Progenitor cell of endocrine pancreas (in vitro differentiated cells): ENCODE measurements at regions not wholly inside any gene's neighbourhood (a gene's known extent, or its start where the extent isn't known, plus 50 kb on each side); places are given as distances from the start of the nearest gene placed in this dataset.

Experiments used
- DNase-seq: peaks from one replicate; pipeline ENCODE4 v3.0.0; 2021; ENCODE audit warnings: low spot score; ENCODE audit not compliant: unreplicated experiment
- H3K27ac Mint-ChIP-seq: 2 replicates; pipeline ENCODE4 v1.8.0; 2021; ENCODE audit warnings: mild to moderate bottlenecking, moderate library complexity, mixed read lengths
- H3K27me3 Mint-ChIP-seq: 2 replicates; pipeline ENCODE4 v1.8.0; 2021; ENCODE audit warnings: mixed read lengths
- H3K36me3 Mint-ChIP-seq: 2 replicates; pipeline ENCODE4 v1.8.0; 2022; ENCODE audit warnings: mixed read lengths; ENCODE audit not compliant: insufficient read depth
- H3K4me1 Mint-ChIP-seq: 2 replicates; pipeline ENCODE4 v1.8.0; 2021; ENCODE audit warnings: low read depth, mixed read lengths
- H3K4me3 Mint-ChIP-seq: 2 replicates; pipeline ENCODE4 v1.8.0; 2021; ENCODE audit warnings: low read depth, mild to moderate bottlenecking, moderate library complexity, mixed read lengths
- H3K9me3 Mint-ChIP-seq: 2 replicates; pipeline ENCODE4 v1.8.0; 2021; ENCODE audit warnings: low read depth, mixed read lengths
- CTCF ChIP-seq: fragments of 200-600 bp; sonication (generic); IDR thresholded peaks from one replicate; pipeline ENCODE4 v1.5.0; 2021; ENCODE audit warnings: antibody characterized with exemption, mild to moderate bottlenecking; ENCODE audit not compliant: unreplicated experiment

DNA sequence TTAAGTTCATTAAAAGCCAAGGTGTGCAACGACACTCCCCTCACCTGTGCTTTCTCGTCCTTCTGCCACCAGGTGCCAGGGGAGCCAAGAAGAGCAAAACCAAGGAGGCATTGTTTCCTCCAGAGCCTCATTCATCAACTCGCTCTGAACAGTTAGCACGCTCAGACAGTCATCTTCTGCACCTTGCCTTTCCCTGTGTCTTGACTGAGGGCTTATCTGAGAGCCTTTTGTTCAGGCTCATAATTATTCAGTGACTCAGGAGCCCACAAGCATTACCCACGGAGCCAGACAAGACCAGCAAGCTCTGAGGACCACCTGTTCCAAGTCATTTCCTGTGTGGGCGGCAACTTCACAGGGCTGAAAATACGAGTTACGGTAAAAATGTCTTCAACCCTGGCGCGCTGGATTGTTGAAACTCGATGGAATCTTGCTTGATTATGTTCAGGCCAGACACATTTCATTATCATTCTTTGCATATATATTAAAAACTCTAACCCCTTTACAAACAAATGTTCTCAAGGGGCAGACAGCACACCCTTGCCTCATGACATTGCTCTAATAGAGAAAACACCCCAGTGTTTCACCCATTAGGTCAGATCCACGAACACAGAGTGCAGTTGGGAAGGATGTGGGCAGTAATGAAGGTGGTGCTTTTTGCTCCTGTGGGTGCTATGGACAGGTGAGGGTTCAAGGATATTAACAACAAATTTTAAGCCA is 89.7 kb upstream of the RUNX1 start:
- Mint-ChIP-seq H3K36me3 (no peaks in the 10 kb centered on the region), H3K4me3 (no peak overlapping the region), H3K27ac (no peak overlapping the region), H3K27me3 (no peaks in the 10 kb centered on the region), H3K9me3 (no peaks in the 10 kb centered on the region), H3K4me1 (peaks cover 24% of the 10 kb centered on the region)
- no peak for TF ChIP-seq CTCF
- no peak for DNase-seq

- Mint-ChIP-seq H3K4me3 (no peak overlapping the region), H3K36me3 (no peaks in the 10 kb centered on the region), H3K9me3 (no peaks in the 10 kb centered on the region), H3K27ac (peak overlapping the region; percentile 93), H3K4me1 (peaks cover 24% of the 10 kb centered on the region), H3K27me3 (no peaks in the 10 kb centered on the region)
- DNase-seq = no peak
- TF ChIP-seq CTCF = no peak
Observed at GRCh38 chr21:35136586-35137219, 87.6 kb upstream of the RUNX1 start.

DNA sequence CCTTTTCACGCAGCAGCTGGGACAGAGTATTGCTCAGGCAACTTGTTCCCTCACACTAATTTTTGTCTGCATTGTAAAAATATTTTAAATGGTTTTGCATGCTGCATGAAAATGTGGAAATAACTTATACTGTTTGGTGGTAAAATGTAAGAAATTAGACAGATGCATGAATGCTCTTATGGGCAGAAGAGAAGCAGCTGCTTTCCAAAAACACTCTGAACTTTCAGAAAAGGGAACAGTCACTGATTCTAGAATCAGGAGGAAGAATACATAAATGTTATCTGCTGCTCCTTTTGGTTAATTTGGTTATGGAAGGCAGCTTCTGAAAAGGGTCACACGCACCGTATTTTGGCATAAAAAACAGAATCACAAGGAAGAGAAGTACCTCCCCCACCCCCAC is 87.0 kb upstream of the RUNX1 start:
- Mint-ChIP-seq H3K36me3 (no peaks in the 10 kb centered on the region), H3K4me1 (peaks cover 24% of the 10 kb centered on the region), H3K9me3 (no peaks in the 10 kb centered on the region), H3K4me3 (no peak overlapping the region), H3K27ac (peak overlapping the region; percentile 93), H3K27me3 (no peaks in the 10 kb centered on the region)
- no peak for DNase-seq
- no peak for TF ChIP-seq CTCF

DNA sequence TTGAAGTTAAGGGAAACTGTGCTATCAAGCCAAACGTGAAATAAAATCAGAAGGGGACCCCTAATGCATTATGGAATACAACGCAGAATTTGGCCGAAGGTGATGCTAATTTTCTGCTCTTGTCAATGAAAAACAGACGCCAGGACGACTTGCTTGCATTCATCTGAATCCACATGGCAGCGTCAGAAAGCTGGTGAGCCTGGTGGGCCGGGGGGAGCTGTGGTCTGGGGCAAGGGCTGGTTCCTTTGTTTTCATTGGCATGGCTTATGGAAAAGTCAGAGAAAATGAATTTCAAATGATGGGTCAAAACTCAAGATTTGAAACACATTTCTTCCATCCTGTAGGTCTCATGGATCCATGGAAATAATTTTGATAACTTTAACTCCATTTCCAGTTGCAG is 86.4 kb upstream of the RUNX1 start:
- peaks cover 24% of the 10 kb centered on the region for H3K4me1 Mint-ChIP-seq
- H3K27me3 Mint-ChIP-seq = no peaks in the 10 kb centered on the region
- TF ChIP-seq CTCF = no peak
- H3K27ac Mint-ChIP-seq = no peak overlapping the region
- H3K36me3 Mint-ChIP-seq = no peaks in the 10 kb centered on the region
- no peaks in the 10 kb centered on the region for H3K9me3 Mint-ChIP-seq
- no peak for DNase-seq
- no peak overlapping the region for H3K4me3 Mint-ChIP-seq

DNA sequence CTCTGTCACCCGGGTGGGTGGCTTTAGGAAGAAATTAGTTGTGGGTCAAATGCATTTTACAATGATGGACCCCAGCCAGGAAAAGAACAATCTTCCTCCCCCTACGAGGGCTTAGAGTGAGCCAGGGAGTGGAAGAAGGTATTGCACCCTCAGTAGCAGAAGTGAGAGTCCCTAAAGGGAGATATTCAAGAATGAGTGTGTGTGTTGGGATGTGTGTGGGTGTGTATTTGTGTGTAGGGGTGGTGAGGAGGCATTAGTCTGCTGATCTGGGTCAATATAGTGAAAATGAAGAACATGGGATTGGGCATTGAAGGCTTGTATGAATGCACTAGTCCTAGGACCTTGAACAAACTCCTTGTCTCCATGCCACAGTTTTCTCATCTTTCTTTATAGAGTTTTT is 85.2 kb upstream of the RUNX1 start:
- no peaks in the 10 kb centered on the region for H3K36me3 Mint-ChIP-seq
- H3K9me3 Mint-ChIP-seq = no peaks in the 10 kb centered on the region
- peaks cover 24% of the 10 kb centered on the region for H3K4me1 Mint-ChIP-seq
- DNase-seq = no peak
- H3K27ac Mint-ChIP-seq = no peak overlapping the region
- no peaks in the 10 kb centered on the region for H3K27me3 Mint-ChIP-seq
- TF ChIP-seq CTCF = no peak
- H3K4me3 Mint-ChIP-seq = no peak overlapping the region
